ENCODE measurements at regions not wholly inside any gene's neighbourhood (a gene's known extent, or its start where the extent isn't known, plus 50 kb on each side); places are given as distances from the start of the nearest gene placed in this dataset.

DNA sequence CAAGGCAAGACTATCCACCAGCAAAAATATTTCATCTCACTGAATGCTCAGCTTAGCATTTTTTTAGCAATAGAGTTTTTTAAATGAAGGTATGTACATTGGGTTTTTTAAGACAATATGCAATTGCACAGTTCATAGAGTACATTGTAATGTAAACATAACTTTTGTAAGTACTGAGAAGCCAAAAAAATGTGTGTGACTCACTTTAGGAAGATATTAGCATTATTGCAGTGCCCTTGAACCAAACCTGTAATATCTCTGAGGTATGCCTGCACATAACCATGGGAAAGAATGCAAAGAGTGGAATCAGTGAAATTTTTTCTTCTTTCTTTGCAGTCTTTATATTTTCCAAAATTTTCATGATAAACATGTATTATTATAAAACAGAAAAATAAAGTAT, 1533.3 kb upstream of the WWC1 start:
- TF ChIP-seq, protein P1, sequence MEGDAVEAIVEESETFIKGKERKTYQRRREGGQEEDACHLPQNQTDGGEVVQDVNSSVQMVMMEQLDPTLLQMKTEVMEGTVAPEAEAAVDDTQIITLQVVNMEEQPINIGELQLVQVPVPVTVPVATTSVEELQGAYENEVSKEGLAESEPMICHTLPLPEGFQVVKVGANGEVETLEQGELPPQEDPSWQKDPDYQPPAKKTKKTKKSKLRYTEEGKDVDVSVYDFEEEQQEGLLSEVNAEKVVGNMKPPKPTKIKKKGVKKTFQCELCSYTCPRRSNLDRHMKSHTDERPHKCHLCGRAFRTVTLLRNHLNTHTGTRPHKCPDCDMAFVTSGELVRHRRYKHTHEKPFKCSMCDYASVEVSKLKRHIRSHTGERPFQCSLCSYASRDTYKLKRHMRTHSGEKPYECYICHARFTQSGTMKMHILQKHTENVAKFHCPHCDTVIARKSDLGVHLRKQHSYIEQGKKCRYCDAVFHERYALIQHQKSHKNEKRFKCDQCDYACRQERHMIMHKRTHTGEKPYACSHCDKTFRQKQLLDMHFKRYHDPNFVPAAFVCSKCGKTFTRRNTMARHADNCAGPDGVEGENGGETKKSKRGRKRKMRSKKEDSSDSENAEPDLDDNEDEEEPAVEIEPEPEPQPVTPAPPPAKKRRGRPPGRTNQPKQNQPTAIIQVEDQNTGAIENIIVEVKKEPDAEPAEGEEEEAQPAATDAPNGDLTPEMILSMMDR (IDR thresholded peaks at IDR 0.05; ENCODE audit: low read depth, low read length, missing control alignments), result no peak
- H3K4me3 ChIP-seq (ENCODE audit: low read depth, low read length), result no peak overlapping the region
- in situ Hi-C loops (cut with HindIII; ENCODE audit: low sequenced_read_pairs), result no loop called here
- DNase-seq (ENCODE audit: low read depth), result no peak

- in situ Hi-C loops (cut with HindIII; ENCODE audit: low sequenced_read_pairs), result no loop called here
- H3K4me3 ChIP-seq (ENCODE audit: low read depth, low read length), result no peak overlapping the region
- DNase-seq (ENCODE audit: low read depth), result no peak
- TF ChIP-seq, protein P1 (IDR thresholded peaks at IDR 0.05; ENCODE audit: low read depth, low read length, missing control alignments), result no peak
Measured at GRCh38 chr5:166767858-166768257, 1523.6 kb upstream of the WWC1 start.

DNA sequence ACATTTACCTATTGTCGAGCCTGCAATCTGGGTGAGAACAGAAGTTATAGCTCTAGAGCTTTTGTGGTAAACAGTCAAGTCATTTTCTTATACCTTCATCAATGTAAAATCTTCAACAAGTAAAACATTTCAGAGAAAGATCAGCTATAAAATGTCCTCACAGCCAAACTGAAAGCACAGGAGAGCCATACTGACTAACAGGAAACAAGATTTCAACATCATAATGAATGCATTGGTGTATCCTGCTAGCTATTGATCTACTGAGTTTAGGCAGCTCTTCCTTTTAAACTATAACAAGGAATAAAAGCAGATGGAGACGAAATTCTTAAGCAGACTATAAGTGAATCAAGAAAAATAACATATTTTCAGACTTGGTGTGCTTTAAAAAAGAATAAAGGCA, 1522.9 kb upstream of the WWC1 start:
- DNase-seq (ENCODE audit: low read depth), result no peak
- in situ Hi-C loops (cut with HindIII; ENCODE audit: low sequenced_read_pairs), result no loop called here
- TF ChIP-seq, protein P1 (IDR thresholded peaks at IDR 0.05; ENCODE audit: low read depth, low read length, missing control alignments), result no peak
- no peak overlapping the region for H3K4me3 ChIP-seq (ENCODE audit: low read depth, low read length)

DNA sequence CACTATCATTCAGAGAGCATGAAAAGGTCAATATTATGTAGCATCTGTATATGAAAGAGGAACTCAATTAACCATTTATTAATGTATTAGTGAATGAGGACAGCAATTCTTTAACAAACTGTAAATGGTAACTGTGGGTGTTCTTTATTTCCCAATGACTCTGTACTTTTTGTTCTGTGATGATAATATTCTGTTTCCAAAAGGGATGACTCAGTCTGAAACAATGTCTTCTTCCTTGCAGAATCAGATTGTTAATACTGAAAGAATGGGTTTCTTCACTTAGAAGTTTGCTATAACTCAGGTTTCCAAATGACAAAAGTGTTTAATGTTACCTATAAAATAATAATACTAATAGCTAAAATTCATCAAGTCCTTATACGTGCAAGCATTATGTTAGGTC, 1518.7 kb upstream of the WWC1 start:
- H3K4me3 ChIP-seq (ENCODE audit: low read depth, low read length), result no peak overlapping the region
- TF ChIP-seq, protein P1 (IDR thresholded peaks at IDR 0.05; ENCODE audit: low read depth, low read length, missing control alignments), result no peak
- DNase-seq (ENCODE audit: low read depth), result peak; percentile 43
- in situ Hi-C loops (cut with HindIII; ENCODE audit: low sequenced_read_pairs), result no loop called here

- DNase-seq (ENCODE audit: low read depth), result no peak
- no peak overlapping the region for H3K4me3 ChIP-seq (ENCODE audit: low read depth, low read length)
- TF ChIP-seq, protein P1 (IDR thresholded peaks at IDR 0.05; ENCODE audit: low read depth, low read length, missing control alignments), result no peak
- in situ Hi-C loops (cut with HindIII; ENCODE audit: low sequenced_read_pairs), result no loop called here
Measured at GRCh38 chr5:166781737-166782136, 1509.7 kb upstream of the WWC1 start.

DNA sequence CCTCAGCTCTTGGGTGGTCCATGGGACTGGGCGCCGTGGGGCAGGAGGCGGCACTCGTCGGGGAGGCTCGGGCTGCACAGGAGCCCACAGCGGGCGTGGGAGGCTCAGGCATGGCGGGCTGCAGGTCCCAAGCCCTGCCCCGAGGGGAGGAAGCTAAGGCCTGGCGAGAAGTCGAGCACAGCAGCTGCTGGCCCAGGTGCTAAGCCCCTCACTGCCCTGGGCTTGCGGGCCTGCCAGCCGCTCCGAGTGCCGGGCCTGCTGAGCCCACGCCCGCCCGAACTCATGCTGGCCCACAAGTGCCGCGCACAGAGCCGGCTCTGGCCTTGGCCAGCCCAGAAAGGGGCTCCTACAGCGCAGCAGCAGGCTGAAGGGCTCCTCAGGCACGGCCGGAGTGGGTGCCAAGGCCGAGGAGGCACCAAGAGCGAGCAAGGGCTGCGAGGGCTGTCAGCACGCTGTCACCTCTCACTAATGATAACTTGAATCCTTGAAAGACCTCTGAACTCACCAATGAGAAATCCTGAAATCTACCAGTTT, 1506.8 kb upstream of the WWC1 start:
- TF ChIP-seq, protein P1 (IDR thresholded peaks at IDR 0.05; ENCODE audit: low read depth, low read length, missing control alignments), result no peak
- in situ Hi-C loops (cut with HindIII; ENCODE audit: low sequenced_read_pairs), result no loop called here
- H3K4me3 ChIP-seq (ENCODE audit: low read depth, low read length), result no peak overlapping the region
- DNase-seq (ENCODE audit: low read depth), result no peak

- TF ChIP-seq, protein P1 (IDR thresholded peaks at IDR 0.05; ENCODE audit: low read depth, low read length, missing control alignments), result no peak
- no peak overlapping the region for H3K4me3 ChIP-seq (ENCODE audit: low read depth, low read length)
- in situ Hi-C loops (cut with HindIII; ENCODE audit: low sequenced_read_pairs), result no loop called here
- DNase-seq (ENCODE audit: low read depth), result no peak
Measured at GRCh38 chr5:166786178-166786577, 1505.3 kb upstream of the WWC1 start.

Data from astrocyte of the cerebellum (primary cell).